ENCODE measurements at regions not wholly inside any gene's neighbourhood (a gene's known extent, or its start where the extent isn't known, plus 50 kb on each side); places are given as distances from the start of the nearest gene placed in this dataset.

GRCh38 chr1:222370913-222371675 lies 176.8 kb downstream of the HHIPL2 start:
- no peak for DNase-seq (ENCODE audit: low read depth in 2 of 2, low spot score in 1 of 2)

- DNase-seq (ENCODE audit: low read depth in 2 of 2, low spot score in 1 of 2): no peak
These were observed 177.6 kb downstream of the HHIPL2 start for GRCh38 chr1:222370081-222370912.

- no peak for DNase-seq (ENCODE audit: low read depth in 2 of 2, low spot score in 1 of 2)
These were observed 178.8 kb downstream of the HHIPL2 start for GRCh38 chr1:222369148-222369547.

GRCh38 chr1:222358100-222358499 lies 189.8 kb downstream of the HHIPL2 start:
- DNase-seq (ENCODE audit: low read depth in 2 of 2, low spot score in 1 of 2): no peak

- no peak for DNase-seq (ENCODE audit: low read depth in 2 of 2, low spot score in 1 of 2)
These were observed 190.7 kb downstream of the HHIPL2 start for GRCh38 chr1:222357252-222357651.

- DNase-seq (ENCODE audit: low read depth in 2 of 2, low spot score in 1 of 2): no peak
These were observed 200.3 kb downstream of the HHIPL2 start for GRCh38 chr1:222347627-222348026.

GRCh38 chr1:222346955-222347354 lies 200.9 kb downstream of the HHIPL2 start:
- DNase-seq (ENCODE audit: low read depth in 2 of 2, low spot score in 1 of 2): no peak

- DNase-seq (ENCODE audit: low read depth in 2 of 2, low spot score in 1 of 2): no peak
These were observed 208.4 kb downstream of the HHIPL2 start for GRCh38 chr1:222339376-222339947.

GRCh38 chr1:222335586-222335985 lies 212.3 kb downstream of the HHIPL2 start:
- DNase-seq (ENCODE audit: low read depth in 2 of 2, low spot score in 1 of 2): no peak

- DNase-seq (ENCODE audit: low read depth in 2 of 2, low spot score in 1 of 2): no peak
These were observed 213.8 kb downstream of the HHIPL2 start for GRCh38 chr1:222334026-222334680.

- DNase-seq (ENCODE audit: low read depth in 2 of 2, low spot score in 1 of 2): no peak
These were observed 216.1 kb downstream of the HHIPL2 start for GRCh38 chr1:222331765-222332164.

GRCh38 chr1:222331340-222331739 lies 216.6 kb downstream of the HHIPL2 start:
- DNase-seq (ENCODE audit: low read depth in 2 of 2, low spot score in 1 of 2): no peak

- DNase-seq (ENCODE audit: low read depth in 2 of 2, low spot score in 1 of 2): no peak
These were observed 218.3 kb downstream of the HHIPL2 start for GRCh38 chr1:222329493-222330045.

- no peak for DNase-seq (ENCODE audit: low read depth in 2 of 2, low spot score in 1 of 2)
These were observed 221.2 kb downstream of the HHIPL2 start for GRCh38 chr1:222326710-222327036.

- DNase-seq (ENCODE audit: low read depth in 2 of 2, low spot score in 1 of 2): no peak
These were observed 221.7 kb downstream of the HHIPL2 start for GRCh38 chr1:222326006-222326709.

- DNase-seq (ENCODE audit: low read depth in 2 of 2, low spot score in 1 of 2): no peak
These were observed 222.4 kb downstream of the HHIPL2 start for GRCh38 chr1:222325506-222325905.

- no peak for DNase-seq (ENCODE audit: low read depth in 2 of 2, low spot score in 1 of 2)
These were observed 233.1 kb downstream of the HHIPL2 start for GRCh38 chr1:222314839-222315238.

GRCh38 chr1:222310836-222311235 lies 237.1 kb downstream of the HHIPL2 start:
- DNase-seq (ENCODE audit: low read depth in 2 of 2, low spot score in 1 of 2): no peak

GRCh38 chr1:222307621-222308020 lies 240.3 kb downstream of the HHIPL2 start:
- DNase-seq (ENCODE audit: low read depth in 2 of 2, low spot score in 1 of 2): no peak

GRCh38 chr1:222306512-222306911 lies 241.4 kb downstream of the HHIPL2 start:
- no peak for DNase-seq (ENCODE audit: low read depth in 2 of 2, low spot score in 1 of 2)

- DNase-seq (ENCODE audit: low read depth in 2 of 2, low spot score in 1 of 2): no peak
These were observed 241.9 kb downstream of the HHIPL2 start for GRCh38 chr1:222306011-222306410.
